PFSK-1 (cell line): ENCODE measurements at regions not wholly inside any gene's neighbourhood (a gene's known extent, or its start where the extent isn't known, plus 50 kb on each side); places are given as distances from the start of the nearest gene placed in this dataset.

Source experiments
- FOXP2 ChIP-seq: optimal IDR thresholded peaks from 2 replicates; pipeline ENCODE3; 2011; ENCODE audit warnings: borderline replicate concordance, control low read depth, inconsistent platforms; ENCODE audit not compliant: insufficient read depth; ENCODE audit errors: extremely low read length, extremely low read depth
- POLR2AphosphoS5 ChIP-seq: IDR thresholded peaks from 2 replicates; pipeline ENCODE4 v1.6.1; 2012; ENCODE audit warnings: low read depth, mild to moderate bottlenecking, control low read depth, low read length, moderate library complexity
- SIN3A ChIP-seq: IDR thresholded peaks from 2 replicates; pipeline ENCODE4 v1.6.1; 2012; ENCODE audit warnings: mild to moderate bottlenecking, low read length, moderate library complexity, borderline replicate concordance; ENCODE audit not compliant: insufficient read depth
- TAF1 ChIP-seq: IDR thresholded peaks from 2 replicates; pipeline ENCODE4 v1.6.1; 2012; ENCODE audit warnings: low read length, control low read depth, borderline replicate concordance; ENCODE audit not compliant: insufficient read depth
- TF ChIP-seq, protein P1 (sequence below), 2 experiments: IDR thresholded peaks; 2 replicates each; pipeline versions ENCODE4 v1.6.1 to v1.8.0; 2011 to 2012; ENCODE audit warnings: low read depth in 2 of 2, low read length in 2 of 2, control low read depth in 1 of 2, inconsistent platforms in 1 of 2, mild to moderate bottlenecking in 1 of 2, moderate library complexity in 1 of 2; ENCODE audit not compliant: insufficient read depth in 1 of 2

DNA sequence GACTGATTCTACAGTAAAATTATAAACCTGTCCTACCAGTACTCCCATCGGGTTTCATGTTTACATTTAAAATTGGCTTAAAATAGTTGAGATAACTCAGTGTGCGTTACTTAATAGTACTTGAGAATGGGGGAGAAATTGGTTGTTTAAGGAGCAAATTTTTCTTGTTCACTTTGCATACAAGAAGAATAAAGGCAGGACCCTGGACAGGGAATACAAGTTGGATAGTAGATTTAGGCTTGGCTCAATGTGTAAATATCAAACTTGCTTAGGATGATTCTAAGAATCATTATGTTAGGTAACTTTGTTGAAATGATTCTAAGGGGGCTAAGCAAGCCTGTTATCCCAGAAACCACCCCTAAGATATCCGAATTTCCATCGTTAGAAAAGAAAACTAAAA is 448.4 kb upstream of the TLE4 start:
- TF ChIP-seq TAF1 (no peak), FOXP2 (no peak)
- TF ChIP-seq, protein P1, sequence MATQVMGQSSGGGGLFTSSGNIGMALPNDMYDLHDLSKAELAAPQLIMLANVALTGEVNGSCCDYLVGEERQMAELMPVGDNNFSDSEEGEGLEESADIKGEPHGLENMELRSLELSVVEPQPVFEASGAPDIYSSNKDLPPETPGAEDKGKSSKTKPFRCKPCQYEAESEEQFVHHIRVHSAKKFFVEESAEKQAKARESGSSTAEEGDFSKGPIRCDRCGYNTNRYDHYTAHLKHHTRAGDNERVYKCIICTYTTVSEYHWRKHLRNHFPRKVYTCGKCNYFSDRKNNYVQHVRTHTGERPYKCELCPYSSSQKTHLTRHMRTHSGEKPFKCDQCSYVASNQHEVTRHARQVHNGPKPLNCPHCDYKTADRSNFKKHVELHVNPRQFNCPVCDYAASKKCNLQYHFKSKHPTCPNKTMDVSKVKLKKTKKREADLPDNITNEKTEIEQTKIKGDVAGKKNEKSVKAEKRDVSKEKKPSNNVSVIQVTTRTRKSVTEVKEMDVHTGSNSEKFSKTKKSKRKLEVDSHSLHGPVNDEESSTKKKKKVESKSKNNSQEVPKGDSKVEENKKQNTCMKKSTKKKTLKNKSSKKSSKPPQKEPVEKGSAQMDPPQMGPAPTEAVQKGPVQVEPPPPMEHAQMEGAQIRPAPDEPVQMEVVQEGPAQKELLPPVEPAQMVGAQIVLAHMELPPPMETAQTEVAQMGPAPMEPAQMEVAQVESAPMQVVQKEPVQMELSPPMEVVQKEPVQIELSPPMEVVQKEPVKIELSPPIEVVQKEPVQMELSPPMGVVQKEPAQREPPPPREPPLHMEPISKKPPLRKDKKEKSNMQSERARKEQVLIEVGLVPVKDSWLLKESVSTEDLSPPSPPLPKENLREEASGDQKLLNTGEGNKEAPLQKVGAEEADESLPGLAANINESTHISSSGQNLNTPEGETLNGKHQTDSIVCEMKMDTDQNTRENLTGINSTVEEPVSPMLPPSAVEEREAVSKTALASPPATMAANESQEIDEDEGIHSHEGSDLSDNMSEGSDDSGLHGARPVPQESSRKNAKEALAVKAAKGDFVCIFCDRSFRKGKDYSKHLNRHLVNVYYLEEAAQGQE (IDR thresholded peaks at IDR 0.05; ENCODE audit: insufficient read depth in 1 of 2, low read depth in 2 of 2, low read length in 2 of 2): peak; percentile 19 to 41; a peak in 1 of 4 replicates

DNA sequence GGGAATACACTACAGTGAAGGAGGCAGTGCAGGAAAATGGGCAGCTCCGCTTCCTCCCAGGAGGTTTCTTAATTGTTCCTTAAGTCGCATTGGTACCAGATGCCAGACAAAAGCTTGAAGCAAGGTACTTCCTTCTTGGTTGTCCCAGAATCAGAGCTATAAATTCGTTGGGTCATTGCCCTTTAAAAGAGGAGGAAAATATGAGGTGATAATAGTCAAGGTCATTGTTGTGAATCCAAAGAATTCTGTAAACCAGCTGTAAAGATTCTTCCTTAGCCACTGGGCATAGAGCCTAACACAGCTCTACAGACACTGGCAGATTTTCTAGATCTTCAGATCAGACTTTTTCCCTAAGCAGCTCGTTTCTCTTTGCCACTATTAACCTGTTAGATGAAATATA is 444.1 kb upstream of the TLE4 start:
- TF ChIP-seq TAF1: no peak
- TF ChIP-seq SIN3A: no peak
- TF ChIP-seq POLR2AphosphoS5: no peak
- TF ChIP-seq, protein P1 (IDR thresholded peaks at IDR 0.05; ENCODE audit: insufficient read depth in 1 of 2, low read depth in 2 of 2, low read length in 2 of 2): no peak
- TF ChIP-seq FOXP2: no peak

DNA sequence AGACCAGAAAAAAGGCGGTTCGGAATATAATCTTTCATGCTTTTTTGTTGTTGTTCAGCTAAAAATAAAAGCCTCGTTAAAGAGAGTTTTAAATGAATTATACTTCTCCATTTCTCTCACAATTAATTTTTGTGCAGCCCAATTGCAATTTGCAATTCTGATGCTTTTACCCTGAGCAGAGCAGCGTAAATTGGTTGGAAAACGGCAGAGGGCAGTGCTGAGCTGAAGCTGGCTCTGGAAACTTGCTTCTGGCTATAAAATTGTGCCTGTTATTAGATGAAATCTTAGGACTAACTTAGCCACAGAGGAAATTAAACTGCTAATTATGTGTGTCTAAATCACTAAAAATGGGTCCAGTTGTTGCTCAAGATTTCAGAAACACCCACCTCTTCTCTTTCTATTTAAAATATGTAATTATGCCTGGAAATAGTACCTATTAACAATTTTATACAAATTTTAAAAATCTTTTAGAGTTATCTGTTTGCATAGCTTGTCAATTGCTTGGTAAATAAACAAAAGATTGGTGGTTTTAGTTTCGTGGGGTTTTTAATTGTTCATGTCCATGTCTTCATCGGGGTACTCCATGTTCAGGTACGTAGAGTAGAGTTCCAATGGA is 441.8 kb upstream of the TLE4 start:
- TF ChIP-seq, protein P1 (IDR thresholded peaks at IDR 0.05; ENCODE audit: insufficient read depth in 1 of 2, low read depth in 2 of 2, low read length in 2 of 2): no peak
- no peak for TF ChIP-seq FOXP2
- no peak for TF ChIP-seq TAF1
- no peak for TF ChIP-seq POLR2AphosphoS5
- no peak for TF ChIP-seq SIN3A

DNA sequence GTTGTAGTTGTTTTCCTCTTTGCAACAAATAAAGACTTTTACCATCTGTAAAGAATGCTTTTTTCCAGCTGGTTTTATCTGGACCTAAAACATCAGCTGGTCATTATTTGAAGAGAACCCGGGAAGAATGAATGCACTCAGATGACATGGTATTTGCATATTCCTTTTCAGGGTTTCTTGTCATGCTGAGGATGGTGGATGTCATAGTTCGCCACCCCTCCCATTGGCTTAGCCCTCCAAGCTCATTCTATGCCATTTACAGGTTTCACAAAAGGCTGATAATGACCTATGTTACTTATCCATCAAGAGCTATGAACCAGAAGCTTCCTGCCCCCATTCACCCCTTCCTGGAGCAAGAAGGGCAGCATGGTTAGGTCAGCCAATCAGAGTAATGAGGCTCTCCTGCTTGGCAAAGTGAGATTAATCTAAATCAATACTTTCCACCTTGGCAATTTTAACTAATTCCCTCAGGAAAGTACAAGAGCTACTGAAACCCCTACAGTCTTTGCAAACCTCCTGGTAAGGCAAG is 440.5 kb upstream of the TLE4 start:
- TF ChIP-seq, protein P1 (IDR thresholded peaks at IDR 0.05; ENCODE audit: insufficient read depth in 1 of 2, low read depth in 2 of 2, low read length in 2 of 2): no peak
- TF ChIP-seq FOXP2: no peak
- no peak for TF ChIP-seq SIN3A
- TF ChIP-seq TAF1: no peak
- no peak for TF ChIP-seq POLR2AphosphoS5

DNA sequence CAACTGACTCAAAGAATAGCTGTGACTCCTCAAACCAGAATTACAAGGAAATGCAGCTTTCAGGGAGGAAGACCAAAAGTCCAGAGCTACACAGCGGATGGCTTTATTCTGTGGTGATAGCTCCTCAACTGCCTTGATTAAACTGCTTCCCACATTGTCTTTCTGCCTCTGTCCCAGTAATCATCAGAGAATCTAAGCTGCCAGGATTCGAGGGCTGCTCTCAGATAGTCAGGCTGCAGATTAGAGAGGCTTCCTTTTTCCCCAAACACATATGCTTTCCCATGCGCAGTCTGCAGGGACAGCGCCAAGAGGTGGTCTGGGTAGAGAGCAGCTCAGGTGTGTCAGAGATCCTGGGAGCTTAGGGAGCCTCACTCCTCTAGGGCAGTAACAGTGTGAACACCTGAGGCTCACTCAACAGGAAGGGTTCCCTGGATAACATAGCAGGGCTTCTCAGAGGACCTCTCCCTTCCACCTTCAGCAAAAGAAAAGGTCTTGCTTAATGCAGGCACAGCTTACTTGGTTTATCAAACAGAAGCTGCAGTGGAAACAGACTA is 439.9 kb upstream of the TLE4 start:
- TF ChIP-seq TAF1: no peak
- no peak for TF ChIP-seq SIN3A
- TF ChIP-seq, protein P1 (IDR thresholded peaks at IDR 0.05; ENCODE audit: insufficient read depth in 1 of 2, low read depth in 2 of 2, low read length in 2 of 2): no peak
- no peak for TF ChIP-seq POLR2AphosphoS5
- TF ChIP-seq FOXP2: no peak
